ENCODE measurements at regions not wholly inside any gene's neighbourhood (a gene's known extent, or its start where the extent isn't known, plus 50 kb on each side); places are given as distances from the start of the nearest gene placed in this dataset.
"Not testable (repeated sequence)": the region's sequence is repeated elsewhere in the genome, so short reads cannot be mapped to it uniquely, and the experiment has no call there.

DNA sequence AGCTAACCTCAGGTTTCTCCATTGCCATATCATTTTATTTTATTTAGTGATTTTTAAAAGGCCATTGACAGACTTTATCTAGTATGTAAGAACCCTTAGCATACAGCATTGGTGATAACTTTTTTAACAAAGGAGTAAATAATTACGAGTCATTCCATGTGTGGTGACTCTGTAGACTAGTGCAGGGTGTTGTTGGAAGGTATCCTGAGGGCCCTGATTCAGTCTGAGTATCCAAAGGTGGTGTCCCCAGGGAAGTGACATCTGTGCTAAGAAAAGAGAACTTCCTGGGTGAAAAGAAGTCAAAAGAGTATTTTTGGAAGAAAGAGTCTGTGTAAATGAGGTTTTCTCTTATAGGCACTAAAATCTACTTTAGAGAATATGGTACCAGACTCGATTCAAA lies 308.4 kb downstream of the C7orf25 start:
- DNase-seq (no peak), ATAC-seq (no peak)
- intact Hi-C loops (cut with DNase I, micrococcal nuclease) = no loop called here

DNA sequence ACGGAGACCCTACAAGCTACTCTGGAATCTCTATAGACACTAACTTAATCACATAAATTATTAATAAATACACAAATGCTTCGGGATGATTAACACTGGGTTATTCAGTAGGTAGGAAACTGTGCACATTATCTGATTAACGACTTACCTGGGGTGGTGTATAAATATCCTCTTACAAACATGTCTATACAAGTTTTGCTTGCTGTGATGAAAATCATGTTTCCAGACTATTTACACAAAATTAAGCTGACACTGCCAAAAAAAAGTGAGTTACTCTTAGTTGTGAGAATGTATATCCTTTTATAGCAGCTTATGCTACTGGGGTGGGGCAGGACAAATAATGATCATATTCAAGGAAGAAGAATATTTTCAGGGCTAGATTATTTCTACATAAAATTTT lies 314.6 kb downstream of the C7orf25 start:
- intact Hi-C loops (cut with DNase I, micrococcal nuclease) = no loop called here
- DNase-seq (no peak), ATAC-seq (no peak)

DNA sequence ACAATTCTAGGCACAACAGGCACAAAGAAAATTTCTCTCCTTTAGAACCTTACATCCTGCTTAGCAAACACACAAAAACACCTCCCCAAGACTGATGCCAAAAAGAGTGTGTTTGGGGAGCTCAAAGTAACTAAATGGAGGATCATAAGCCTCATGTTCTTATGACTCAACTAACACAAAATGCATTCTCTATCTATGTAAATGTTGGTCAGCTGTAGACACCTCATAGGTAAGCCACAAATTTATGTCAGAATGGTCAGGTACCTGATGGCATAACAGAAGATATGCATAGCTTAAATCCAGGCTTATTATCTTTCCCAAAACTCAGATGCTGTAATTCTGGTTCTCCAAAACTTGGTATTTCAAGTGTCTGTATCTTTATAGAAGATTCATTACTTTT lies 315.1 kb downstream of the C7orf25 start:
- no peak for ATAC-seq
- intact Hi-C loops (cut with DNase I, micrococcal nuclease) = no loop called here

DNA sequence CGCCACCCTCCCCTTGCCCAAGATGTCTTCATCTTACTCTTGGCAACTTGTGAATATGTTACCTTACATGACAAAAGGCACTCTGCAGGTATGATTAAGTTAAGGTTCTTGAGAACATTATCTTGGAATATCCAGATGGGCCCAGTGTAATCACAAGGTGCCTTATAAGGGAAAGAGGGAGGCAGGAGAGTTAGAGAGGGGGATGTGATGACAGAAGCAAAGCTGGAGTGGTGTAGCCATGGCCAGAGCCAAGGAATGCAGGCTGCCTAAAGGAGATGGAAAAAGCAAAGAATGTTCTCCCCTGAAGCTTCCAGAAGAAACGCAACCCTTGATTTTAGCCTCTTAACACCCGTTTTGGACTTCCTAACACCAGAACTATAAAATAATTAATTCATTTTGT lies 318.0 kb downstream of the C7orf25 start:
- DNase-seq = no peak
- ATAC-seq = no peak

More for the DNA sequence above, 315.1 kb downstream of the C7orf25 start:
- DNase-seq = no peak

DNA sequence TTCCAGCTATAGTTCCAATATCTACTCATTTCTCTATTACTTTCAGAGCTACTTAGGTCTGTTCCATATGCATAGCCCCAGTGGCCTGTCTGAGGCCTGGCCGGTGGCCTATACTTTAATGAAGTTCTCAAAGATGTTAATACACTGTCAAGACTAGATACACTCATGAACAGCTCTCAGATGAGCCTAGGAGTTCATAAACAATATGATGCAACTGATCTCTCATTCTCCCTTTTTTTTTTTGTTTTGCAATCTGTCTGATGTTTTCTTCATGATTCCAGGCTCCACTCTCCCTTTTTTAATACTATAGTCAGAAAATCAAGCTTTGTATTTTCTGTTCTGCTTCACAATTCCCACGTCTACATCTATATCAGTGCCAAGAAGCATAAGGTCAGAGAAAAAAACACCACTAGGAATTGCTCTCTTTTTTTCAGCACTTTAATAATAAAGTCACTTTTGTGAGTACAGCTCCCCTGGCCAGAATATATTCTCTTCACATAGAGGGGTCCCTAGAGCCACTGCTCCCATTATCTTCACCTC lies 321.0 kb downstream of the C7orf25 start:
- intact Hi-C loops (cut with DNase I, micrococcal nuclease) = no loop called here
- ATAC-seq = no peak
- no peak for DNase-seq

More for the DNA sequence above, 318.0 kb downstream of the C7orf25 start:
- intact Hi-C loops (cut with DNase I, micrococcal nuclease) = no loop called here

DNA sequence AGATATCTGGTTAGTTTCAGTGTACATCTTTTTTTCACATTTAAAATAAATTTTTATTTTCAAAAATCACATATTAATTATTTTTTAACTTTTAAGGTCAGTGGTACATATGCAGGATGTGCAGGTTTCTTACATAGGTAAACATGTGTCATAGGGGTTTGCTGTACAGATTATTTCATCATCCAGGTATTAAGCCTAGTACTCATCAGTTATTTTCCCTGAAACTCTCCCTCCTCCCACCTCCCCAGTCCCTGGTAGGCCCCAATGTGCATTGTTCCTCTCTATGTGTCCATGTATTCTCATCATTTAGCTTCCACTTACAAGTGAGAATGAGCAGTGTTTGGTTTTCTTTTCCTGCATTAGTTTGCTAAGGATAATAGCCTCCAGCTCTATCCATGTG lies 323.0 kb downstream of the C7orf25 start:
- no peak for ATAC-seq
- DNase-seq = no peak
- intact Hi-C loops (cut with DNase I, micrococcal nuclease) = no loop called here

DNA sequence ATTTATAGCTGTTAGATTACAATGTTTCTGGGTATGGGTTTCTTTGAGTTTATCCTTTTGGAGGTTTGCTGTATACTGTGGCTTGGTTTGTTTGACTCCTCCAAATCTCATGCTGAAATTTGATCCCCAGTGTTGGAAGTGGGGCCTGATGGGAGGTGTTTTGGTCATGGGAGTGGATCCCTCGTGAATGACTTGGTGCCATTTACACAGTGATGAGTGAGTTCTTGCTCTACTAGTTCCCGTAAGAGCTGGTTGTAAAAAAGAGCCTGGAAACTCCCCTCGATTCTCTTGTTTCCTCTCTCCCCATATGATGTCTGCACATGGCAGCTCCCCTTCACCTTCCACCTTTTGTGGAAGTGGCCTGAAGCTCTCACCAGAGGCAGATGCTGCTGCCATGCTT lies 324.1 kb downstream of the C7orf25 start:
- intact Hi-C loops (cut with DNase I, micrococcal nuclease) = no loop called here
- ATAC-seq (no peak), DNase-seq (no peak)

DNA sequence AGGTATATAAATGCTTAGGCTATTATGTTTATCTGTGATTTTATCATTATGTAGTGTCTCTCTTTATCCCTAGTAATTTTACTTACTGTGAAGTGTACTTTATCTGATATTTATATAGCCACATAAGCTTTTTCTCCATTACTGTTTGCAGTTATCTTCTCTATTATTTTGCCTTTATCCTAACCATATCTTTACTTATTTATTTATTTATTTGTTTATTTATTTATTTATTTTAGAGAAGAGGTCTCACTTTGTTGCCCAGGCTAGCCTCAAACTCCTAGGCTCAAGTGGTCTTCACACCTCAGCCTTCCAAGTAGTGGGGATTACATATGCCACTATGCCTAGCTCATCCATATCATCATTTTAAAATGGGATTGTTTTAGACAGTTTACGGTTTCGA lies 331.8 kb downstream of the C7orf25 start:
- intact Hi-C loops (cut with DNase I, micrococcal nuclease) = no loop called here
- ATAC-seq = no peak

DNA sequence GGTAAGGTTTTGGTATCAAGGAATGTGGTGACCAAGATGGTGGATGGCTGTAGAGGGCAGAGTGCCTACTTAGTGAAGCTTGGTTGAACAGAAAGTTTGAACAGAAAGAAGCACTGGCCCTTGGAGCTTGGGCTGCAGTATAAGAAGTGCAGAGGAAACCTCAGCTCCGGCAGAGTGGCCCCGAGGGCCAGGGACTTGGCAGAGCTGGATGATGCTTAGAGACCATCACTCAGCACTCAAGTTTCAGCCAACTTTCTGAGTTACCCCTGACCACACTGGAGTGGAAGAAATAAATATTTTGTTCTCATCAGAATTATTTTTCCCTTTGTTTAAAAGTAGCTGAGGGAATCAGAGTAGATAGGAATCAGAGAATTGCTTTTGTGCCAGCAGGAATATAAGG lies 336.7 kb downstream of the C7orf25 start:
- ATAC-seq (no peak), DNase-seq (no peak)
- intact Hi-C loops (cut with DNase I, micrococcal nuclease) = no loop called here

More for the DNA sequence above, 331.8 kb downstream of the C7orf25 start:
- DNase-seq = no peak

DNA sequence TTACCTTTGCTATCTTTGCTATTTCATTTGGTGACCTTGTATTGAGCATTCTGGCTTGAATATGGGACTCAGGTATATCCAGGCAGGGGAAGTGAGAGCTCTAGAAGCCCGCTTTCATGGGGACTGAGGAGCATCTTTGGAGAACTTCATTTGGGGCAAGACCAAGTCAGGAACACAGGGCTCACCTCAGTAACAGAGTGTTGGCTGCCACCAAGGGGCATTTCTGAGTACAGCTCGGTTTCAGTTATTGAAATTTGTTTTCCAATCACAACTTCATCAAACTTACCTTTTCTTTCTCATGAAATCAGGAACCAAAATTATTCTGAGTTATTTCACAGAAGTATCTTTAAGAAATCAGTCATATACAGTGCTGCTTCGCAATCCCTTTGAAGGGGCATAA lies 337.2 kb downstream of the C7orf25 start:
- DNase-seq (no peak), ATAC-seq (no peak)
- intact Hi-C loops (cut with DNase I, micrococcal nuclease) = no loop called here

DNA sequence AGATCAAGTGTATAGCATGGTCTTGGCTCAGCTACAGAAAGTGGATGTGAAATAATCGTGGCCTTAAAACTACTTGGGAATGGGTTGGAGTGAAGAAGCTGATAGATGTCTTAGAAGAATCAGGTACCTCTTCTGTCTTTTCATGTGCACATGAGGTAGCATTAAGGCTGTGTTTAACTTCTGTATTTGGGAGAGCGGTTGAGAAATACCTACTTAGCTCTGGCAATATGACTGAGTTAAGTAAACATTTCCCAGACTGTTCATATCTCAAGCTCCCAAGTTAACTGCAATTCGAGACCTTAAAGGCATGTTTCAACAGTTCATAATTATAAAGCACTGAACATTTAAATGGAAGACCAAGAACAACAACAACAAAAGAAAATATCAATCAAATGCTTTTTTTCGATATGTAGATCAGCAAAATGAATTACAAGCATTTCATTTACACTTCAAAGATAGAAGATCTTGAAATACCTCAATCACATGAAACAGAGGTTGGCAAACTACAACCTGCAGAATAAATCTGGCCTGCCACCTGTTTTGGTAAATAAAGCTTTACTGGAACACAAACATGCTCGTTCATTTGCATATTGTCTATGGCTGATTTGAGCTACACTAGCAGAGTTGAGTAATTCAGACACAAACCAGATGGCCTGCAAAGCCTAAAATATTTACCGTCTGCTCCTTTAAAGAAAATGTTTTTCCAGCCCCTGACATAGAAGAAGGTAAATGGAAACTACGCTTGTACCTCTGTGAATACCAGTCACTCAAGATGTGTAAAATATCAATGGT lies 337.1 kb upstream of the GLI3 start:
- ATAC-seq = no peak
- DNase-seq = no peak
- intact Hi-C loops (cut with DNase I, micrococcal nuclease) = no loop called here

DNA sequence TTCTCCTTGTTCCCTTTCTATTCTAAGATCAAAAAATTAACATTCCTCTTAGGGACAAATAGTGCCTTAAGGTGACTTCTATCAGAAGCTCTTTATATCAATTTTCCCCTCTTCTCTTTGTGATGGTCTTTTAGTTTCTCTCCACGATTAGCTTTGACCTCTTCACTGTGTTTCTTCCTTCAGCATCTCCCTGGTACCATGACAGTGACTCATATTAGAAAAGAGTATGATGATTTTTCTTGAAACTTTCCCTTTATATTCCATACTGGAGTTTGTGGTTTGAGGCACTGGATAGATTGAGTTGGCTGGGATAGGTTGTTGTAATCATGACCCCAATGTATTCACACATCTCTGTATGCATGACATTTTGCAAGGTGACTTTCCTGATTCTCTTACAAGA lies 335.6 kb upstream of the GLI3 start:
- intact Hi-C loops (cut with DNase I, micrococcal nuclease) = no loop called here
- DNase-seq (no peak), ATAC-seq (no peak)

DNA sequence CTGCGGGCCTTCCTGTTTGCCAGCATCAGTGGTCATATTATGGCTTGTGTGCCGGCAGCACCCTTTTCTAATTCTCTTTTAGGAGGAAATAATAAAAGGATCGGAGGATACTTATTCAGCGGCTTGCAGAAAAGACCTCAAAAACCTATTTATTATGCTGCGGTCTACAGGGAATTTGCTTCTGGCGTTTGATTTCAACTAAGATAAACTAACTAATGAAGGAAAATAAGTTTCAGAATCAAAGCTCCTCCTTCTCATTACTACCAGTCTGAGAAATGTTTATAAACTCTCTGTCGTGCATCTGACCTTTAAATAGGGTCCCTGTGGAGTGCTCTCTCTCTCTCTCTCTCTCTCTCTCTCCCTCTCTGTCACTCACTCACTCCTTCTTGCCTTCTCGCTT lies 335.0 kb upstream of the GLI3 start:
- intact Hi-C loops (cut with DNase I, micrococcal nuclease) = no loop called here
- ATAC-seq (no peak), DNase-seq (no peak)

DNA sequence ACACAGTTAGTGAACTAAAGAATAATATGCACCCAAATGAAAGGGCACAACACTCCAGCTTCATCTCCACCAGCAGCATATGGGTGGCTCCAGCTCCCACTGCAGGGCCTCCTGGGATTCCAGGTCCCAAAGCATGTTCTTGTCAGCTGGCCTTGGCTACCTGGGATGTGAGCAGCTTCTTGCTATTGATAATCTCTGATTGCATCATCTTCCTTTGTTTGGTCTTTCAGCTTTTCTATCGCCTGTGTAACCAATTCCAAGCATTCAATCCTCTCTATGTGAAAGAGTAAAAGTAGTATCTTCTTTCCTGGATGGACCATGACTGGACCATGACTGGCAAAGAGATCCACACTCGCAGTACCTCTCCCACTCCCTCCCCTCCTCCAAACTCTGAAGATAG lies 333.9 kb upstream of the GLI3 start:
- no peak for ATAC-seq
- no peak for DNase-seq
- intact Hi-C loops (cut with DNase I, micrococcal nuclease) = no loop called here

DNA sequence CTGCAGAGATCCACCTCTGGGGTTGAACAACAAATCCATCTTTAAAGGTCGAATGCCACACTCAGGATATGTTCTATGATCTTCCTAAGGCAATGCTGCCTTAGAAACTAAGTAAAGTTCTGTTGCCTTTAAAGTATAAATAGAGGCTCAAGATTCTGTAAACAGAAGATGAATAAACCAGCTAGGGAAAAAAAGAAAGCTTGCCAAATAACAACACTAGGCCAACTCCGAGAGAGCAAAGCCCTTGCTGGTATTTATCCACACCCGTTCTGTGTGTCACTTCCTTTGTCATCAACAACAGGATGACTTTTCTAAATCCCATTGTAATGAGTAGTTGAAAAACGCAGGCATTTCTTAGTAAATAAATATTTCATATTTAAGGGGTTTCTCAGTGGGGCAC lies 330.0 kb upstream of the GLI3 start:
- DNase-seq = no peak
- intact Hi-C loops (cut with DNase I, micrococcal nuclease) = no loop called here
- ATAC-seq = no peak

DNA sequence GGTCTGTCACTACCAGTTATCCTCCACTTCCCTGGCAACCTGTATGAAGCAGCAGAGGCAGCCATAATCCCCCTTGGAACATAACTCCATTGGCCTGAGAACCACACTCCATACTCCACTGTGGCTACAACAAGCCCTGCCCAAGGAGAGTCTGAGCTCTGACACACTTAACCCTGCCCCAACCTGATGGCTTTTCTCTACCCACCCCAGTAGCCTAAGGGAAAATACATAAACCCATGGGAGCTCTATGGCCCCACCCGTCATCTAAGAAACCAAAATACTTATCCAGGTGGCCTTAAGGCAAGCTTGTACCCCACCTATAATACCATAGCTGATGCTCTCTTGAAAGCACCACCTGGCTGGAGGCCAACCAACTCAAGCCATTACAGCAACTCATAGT lies 324.8 kb upstream of the GLI3 start:
- intact Hi-C loops (cut with DNase I, micrococcal nuclease) = no loop called here
- DNase-seq = no peak
- ATAC-seq = no peak

DNA sequence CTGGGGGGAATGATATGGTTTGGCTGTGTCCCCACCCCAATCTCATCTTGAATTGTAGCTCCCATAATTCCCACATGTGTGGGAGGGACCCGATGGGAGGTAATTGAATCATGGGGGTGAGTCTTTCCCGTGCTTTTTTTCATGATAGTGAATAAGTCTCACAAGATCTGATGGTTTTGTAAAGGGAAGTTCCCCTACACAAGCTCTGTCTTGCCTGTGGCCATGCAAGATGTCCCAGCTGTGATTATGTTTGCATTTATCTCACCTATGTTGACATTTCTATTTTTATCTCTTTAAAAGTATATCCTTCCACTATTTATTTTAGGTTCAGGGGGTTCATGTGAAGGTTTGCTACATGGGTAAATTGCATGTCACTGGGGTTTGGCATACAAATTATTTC lies 323.9 kb upstream of the GLI3 start:
- intact Hi-C loops (cut with DNase I, micrococcal nuclease) = no loop called here
- DNase-seq (no peak), ATAC-seq (no peak)

DNA sequence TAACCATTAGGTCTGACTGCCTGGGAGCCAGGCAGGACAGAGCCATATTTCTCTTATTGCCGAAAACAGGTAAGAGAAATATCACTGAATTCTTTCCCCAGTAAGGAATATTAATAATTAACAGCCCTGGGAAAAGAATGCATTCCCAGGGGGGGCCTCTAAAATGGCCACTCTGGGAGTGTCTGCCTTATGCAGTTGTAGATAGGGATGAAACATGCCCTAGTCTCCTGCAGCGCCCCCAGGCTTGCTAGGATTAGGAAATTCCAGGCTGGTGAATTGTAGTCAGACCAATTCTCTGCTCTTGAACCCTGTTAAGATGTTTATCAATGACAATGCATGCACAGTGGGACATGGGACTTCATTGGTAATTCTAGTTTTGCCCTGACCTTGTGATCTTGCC lies 317.9 kb upstream of the GLI3 start:
- ATAC-seq; DNase-seq; intact Hi-C loops (cut with DNase I, micrococcal nuclease): not testable (repeated sequence)

DNA sequence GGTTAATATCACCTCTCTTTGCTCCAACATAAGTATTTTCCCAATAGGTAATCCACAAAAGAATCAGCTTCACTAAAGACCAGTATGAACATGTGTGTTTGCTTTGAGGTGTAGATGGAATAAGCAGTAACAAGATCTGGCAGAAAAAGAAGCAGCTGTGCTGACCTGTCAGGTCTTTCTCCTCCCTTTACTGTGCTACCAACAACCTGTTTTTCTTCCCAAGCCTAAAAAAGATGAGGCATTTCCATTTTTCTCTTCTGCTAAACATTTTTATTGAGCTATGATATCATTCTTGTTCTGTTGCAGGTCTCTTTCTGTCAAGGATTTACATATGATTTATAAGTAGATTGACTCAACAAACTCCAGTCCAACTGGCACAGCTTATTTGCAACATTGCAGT lies 315.2 kb upstream of the GLI3 start:
- DNase-seq = no peak
- no peak for ATAC-seq
- intact Hi-C loops (cut with DNase I, micrococcal nuclease) = no loop called here

DNA sequence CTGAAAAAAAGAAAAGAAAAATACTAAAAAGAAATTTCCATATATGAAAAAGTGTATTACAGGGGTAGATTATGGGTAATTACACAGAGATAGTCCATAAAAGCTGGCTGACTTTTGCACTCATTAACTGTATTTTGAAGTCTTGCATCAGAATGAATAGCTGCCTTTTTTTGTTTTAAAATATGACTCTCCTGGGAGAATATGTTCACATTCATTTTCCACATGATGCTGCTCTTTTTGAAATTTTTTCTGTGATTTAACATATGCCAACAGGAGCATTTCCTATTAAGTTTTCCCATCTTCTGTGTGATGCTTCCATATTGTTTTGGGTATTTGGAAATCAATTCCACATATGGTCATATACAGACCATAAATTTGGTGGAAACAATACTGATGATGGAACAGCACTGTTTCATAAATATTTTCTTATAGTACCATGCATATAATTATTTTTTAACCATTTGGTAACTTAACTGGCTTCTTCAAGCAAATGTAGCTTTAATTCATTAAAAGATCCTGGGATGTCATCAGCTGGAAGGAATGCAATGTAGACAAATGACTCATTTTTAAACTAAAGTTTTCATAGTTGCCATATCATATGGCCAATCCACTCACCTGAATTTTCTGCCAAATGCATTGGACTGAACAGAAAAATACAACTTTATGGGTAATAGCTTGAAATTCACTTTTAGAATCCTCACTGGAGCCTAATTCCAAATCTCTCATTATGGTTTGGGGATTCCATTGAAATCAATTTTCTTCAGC lies 313.9 kb upstream of the GLI3 start:
- no peak for DNase-seq
- intact Hi-C loops (cut with DNase I, micrococcal nuclease) = no loop called here
- ATAC-seq = no peak
